ENCODE measurements at regions not wholly inside any gene's neighbourhood (a gene's known extent, or its start where the extent isn't known, plus 50 kb on each side); places are given as distances from the start of the nearest gene placed in this dataset.

GRCh38 chr9:7325995-7326394, 473.6 kb downstream of the DMAC1 start:
- TF ChIP-seq GATA2 (IDR thresholded peaks at IDR 0.05; ENCODE audit: low read depth, low read length) (no peak), GATA3 (IDR thresholded peaks at IDR 0.05; ENCODE audit: low read depth, low read length) (no peak)

Data from SH-SY5Y (cell line).